ENCODE measurements at regions not wholly inside any gene's neighbourhood (a gene's known extent, or its start where the extent isn't known, plus 50 kb on each side); places are given as distances from the start of the nearest gene placed in this dataset.
"Not testable (repeated sequence)": the region's sequence is repeated elsewhere in the genome, so short reads cannot be mapped to it uniquely, and the experiment has no call there.

DNA sequence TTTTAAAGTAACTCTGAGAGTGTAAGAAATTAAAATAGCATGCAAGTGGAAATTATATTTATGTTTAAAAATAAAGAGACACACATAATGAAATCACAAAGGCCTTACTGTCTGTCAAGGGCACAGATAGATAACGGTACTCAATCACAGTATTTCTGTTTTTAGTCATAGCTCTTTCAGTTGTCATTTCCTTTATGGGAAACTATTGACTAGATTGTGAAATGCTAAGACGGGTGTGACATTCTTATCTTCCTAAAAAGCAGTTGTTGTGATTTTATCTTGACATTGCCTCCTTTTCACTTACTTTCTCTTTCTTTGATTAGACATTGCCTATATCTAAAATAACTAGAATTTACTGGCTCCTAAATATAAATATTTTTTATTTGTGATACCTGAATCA lies 100.1 kb upstream of the PLSCR5 start:
- Mint-ChIP-seq H3K9me3 (no peaks in the 10 kb centered on the region), H3K4me3 (no peak overlapping the region), H3K27ac (no peak overlapping the region), H3K27me3 (ENCODE audit: low read depth, poor library complexity) (no peaks in the 10 kb centered on the region), H3K4me1 (no peaks in the 10 kb centered on the region), H3K36me3 (ENCODE audit: low read depth) (no peaks in the 10 kb centered on the region)
- DNase-seq: no peak
- TF ChIP-seq, protein P1, sequence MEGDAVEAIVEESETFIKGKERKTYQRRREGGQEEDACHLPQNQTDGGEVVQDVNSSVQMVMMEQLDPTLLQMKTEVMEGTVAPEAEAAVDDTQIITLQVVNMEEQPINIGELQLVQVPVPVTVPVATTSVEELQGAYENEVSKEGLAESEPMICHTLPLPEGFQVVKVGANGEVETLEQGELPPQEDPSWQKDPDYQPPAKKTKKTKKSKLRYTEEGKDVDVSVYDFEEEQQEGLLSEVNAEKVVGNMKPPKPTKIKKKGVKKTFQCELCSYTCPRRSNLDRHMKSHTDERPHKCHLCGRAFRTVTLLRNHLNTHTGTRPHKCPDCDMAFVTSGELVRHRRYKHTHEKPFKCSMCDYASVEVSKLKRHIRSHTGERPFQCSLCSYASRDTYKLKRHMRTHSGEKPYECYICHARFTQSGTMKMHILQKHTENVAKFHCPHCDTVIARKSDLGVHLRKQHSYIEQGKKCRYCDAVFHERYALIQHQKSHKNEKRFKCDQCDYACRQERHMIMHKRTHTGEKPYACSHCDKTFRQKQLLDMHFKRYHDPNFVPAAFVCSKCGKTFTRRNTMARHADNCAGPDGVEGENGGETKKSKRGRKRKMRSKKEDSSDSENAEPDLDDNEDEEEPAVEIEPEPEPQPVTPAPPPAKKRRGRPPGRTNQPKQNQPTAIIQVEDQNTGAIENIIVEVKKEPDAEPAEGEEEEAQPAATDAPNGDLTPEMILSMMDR (IDR thresholded peaks at IDR 0.05): no peak

DNA sequence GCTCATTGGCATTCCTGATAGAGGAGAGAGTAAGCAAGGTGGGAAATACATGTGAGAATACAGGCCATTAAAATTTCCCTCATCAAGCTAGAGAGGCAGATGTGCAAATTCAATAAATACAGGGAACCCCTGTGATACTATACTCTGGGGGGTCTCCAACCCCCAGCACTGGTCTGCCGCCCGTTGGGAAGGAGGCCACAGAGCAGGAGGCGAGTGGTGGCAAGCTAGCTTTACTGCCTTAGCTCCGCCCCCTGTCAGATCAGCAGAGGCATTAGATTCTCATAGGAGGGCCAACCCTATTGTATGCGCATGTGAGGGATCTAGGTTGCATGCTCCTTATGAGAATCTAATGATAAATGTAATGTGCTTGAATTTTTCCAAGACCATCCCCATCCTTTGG lies 97.1 kb upstream of the PLSCR5 start:
- Mint-ChIP-seq H3K27ac (no peak overlapping the region), H3K4me3 (no peak overlapping the region), H3K4me1 (no peaks in the 10 kb centered on the region), H3K36me3 (ENCODE audit: low read depth) (no peaks in the 10 kb centered on the region), H3K9me3 (no peaks in the 10 kb centered on the region), H3K27me3 (ENCODE audit: low read depth, poor library complexity) (no peaks in the 10 kb centered on the region)
- no peak for DNase-seq
- TF ChIP-seq, protein P1 (IDR thresholded peaks at IDR 0.05): no peak

DNA sequence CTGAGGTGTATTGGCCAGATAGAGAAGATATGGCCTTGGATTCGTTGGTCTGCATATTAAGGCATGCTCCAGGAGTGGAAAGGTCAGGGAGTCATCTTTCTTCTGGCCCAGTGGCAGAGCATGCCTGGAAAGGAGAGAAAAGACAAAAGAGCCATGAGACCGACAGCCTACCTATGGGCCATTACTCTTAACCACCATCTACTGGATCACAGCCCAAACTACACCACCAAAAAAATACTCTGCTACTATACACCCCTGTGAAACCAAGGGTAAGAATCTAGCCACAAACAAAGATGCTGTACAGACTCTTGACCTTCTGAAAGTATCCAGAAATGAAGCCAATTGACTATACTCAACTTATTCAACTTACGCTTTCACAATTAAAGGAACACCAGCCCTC lies 96.1 kb upstream of the PLSCR5 start:
- no peak overlapping the region for H3K27ac Mint-ChIP-seq
- no peaks in the 10 kb centered on the region for H3K36me3 Mint-ChIP-seq (ENCODE audit: low read depth)
- TF ChIP-seq, protein P1 (IDR thresholded peaks at IDR 0.05): no peak
- H3K4me3 Mint-ChIP-seq: no peak overlapping the region
- H3K4me1 Mint-ChIP-seq: no peaks in the 10 kb centered on the region
- H3K9me3 Mint-ChIP-seq: no peaks in the 10 kb centered on the region
- no peaks in the 10 kb centered on the region for H3K27me3 Mint-ChIP-seq (ENCODE audit: low read depth, poor library complexity)
- DNase-seq: no peak

DNA sequence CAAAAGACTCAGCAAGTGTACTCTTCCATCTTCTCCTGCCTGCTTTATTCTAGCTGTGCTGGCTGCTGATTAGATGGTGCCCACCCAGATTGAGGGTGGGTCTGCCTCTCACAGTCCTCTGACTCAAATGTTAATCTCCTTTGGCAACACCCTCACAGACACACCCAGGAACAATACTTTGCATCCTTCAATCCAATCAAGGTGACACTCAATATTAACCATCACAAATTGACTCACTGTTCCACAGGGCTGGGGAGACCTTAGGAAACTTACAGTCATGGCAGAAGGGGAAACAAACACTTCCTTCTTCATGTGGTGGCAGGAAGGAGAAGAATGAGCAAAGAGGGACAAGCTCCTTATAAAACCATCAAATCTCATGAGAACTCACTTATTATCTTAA lies 94.9 kb upstream of the PLSCR5 start:
- not testable (repeated sequence) for H3K27me3 Mint-ChIP-seq (ENCODE audit: low read depth, poor library complexity); H3K9me3 Mint-ChIP-seq; DNase-seq; H3K36me3 Mint-ChIP-seq (ENCODE audit: low read depth); H3K4me3 Mint-ChIP-seq; H3K27ac Mint-ChIP-seq; H3K4me1 Mint-ChIP-seq

DNA sequence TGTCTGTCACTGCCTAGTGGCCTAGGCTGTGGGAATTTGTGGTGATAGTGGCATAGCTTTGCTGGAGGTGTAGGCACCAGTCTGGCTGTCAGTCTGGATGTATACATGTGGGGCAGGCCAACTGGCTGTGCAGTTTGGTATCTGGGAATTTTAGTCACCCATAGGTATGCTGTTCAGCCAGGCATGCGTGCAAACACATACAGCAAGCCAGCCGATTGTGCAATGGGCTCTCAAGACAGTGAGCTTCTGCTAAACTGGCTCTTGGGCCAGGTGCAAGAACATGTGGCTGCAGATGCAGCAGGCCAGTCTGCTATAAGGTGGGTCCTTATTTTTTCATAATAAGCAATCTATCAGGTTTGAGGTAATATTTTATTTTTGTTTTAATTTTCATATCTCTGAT lies 87.1 kb upstream of the PLSCR5 start:
- H3K27me3 Mint-ChIP-seq (ENCODE audit: low read depth, poor library complexity): no peaks in the 10 kb centered on the region
- H3K9me3 Mint-ChIP-seq: peaks cover 9% of the 10 kb centered on the region
- TF ChIP-seq, protein P1 (IDR thresholded peaks at IDR 0.05): no peak
- H3K4me3 Mint-ChIP-seq: no peak overlapping the region
- no peak overlapping the region for H3K27ac Mint-ChIP-seq
- no peaks in the 10 kb centered on the region for H3K4me1 Mint-ChIP-seq
- no peaks in the 10 kb centered on the region for H3K36me3 Mint-ChIP-seq (ENCODE audit: low read depth)
- DNase-seq: no peak

DNA sequence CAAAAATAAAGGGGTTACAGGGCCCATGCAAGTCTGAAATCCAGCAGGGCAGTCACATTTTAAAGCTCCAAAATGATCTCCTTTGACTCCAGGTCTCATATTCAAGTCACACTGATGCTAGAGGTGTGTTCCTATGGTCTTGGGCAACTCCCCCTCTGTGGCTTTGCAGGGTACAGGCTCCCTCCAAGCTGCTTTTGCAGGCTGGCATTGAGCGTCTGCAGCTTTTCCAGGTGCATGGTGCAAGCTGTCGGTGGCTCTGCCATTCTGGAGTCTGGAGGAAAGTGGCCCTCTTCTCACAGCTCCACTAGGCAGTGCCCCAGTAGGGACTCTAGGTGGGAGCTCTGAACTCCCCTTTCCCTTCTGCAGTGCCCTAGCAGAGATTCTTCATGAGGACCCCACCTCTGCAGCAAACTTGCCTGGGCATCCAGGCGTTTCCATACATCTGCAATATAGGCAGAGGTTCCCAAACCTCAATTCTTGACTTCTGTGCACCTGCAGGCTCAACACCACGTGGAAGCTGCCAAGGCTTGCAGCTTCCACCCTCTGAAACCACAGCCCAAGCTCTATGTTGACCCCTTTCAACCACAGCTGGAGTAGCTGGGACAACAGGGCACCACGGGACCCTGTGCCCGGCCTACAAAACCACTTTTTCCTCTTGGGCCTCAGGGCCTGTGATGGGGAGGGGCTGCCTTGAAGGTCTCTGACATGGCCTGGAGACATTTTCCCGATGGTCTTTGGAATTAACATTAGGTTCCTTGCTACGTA lies 80.1 kb upstream of the PLSCR5 start:
- Mint-ChIP-seq H3K27ac (no peak overlapping the region), H3K9me3 (no peaks in the 10 kb centered on the region), H3K4me3 (no peak overlapping the region), H3K36me3 (ENCODE audit: low read depth) (no peaks in the 10 kb centered on the region), H3K27me3 (ENCODE audit: low read depth, poor library complexity) (no peaks in the 10 kb centered on the region), H3K4me1 (no peaks in the 10 kb centered on the region)
- DNase-seq: no peak
- TF ChIP-seq, protein P1 (IDR thresholded peaks at IDR 0.05): no peak

Measured in nephron progenitor cell (in vitro differentiated cells).